Calu3 (cell line): ENCODE measurements at regions not wholly inside any gene's neighbourhood (a gene's known extent, or its start where the extent isn't known, plus 50 kb on each side); places are given as distances from the start of the nearest gene placed in this dataset.

Experiments
- BruUV-seq: library from RNA; stranded (reverse); fragments of 400-500 nt; replicated peaks from 2 replicates; lab custom pipeline; 2021; lab: Mats Ljungman, UMichigan
- CTCF ChIA-PET: fragments of 300-600 bp; sonication (Branson Sonifier 250); formaldehyde crosslinking; loops from one replicate; lab custom pipeline; 2022; ENCODE audit warnings: antibody characterized with exemption; lab: Charles Lee
- DNase-seq: peaks from one replicate; pipeline ENCODE4 v3.0.0; 2022
- H3K27ac Mint-ChIP-seq: one replicate; pipeline ENCODE4 v1.8.0; 2022; ENCODE audit warnings: mixed read lengths; ENCODE audit not compliant: unreplicated experiment
- H3K27me3 Mint-ChIP-seq: one replicate; pipeline ENCODE4 v1.8.0; 2022; ENCODE audit warnings: mixed read lengths; ENCODE audit not compliant: unreplicated experiment
- H3K36me3 Mint-ChIP-seq: one replicate; pipeline ENCODE4 v1.8.0; 2022; ENCODE audit warnings: mild to moderate bottlenecking, moderate library complexity, mixed read lengths; ENCODE audit not compliant: insufficient read depth, unreplicated experiment
- H3K4me1 Mint-ChIP-seq: one replicate; pipeline ENCODE4 v1.8.0; 2022; ENCODE audit warnings: mild to moderate bottlenecking, low read depth, mixed read lengths; ENCODE audit not compliant: unreplicated experiment
- H3K4me3 Mint-ChIP-seq: one replicate; pipeline ENCODE4 v1.8.0; 2022; ENCODE audit warnings: mild to moderate bottlenecking, low read depth, moderate library complexity, mixed read lengths; ENCODE audit not compliant: unreplicated experiment
- H3K9me3 Mint-ChIP-seq: one replicate; pipeline ENCODE4 v1.8.0; 2022; ENCODE audit warnings: low read depth, mixed read lengths; ENCODE audit not compliant: unreplicated experiment
- CTCF ChIP-seq: fragments of 200-600 bp; IDR thresholded peaks from one replicate; pipeline ENCODE4 v1.8.0; 2022; ENCODE audit warnings: antibody characterized with exemption; ENCODE audit not compliant: unreplicated experiment
- intact Hi-C: fragments of 100-400 bp; cut with micrococcal nuclease; formaldehyde crosslinking; loops from one replicate; pipeline ENCODE4 v1.10.0; 2022; ENCODE audit not compliant: unreplicated experiment

- Mint-ChIP-seq H3K4me1 (peaks cover 31% of the 10 kb centered on the region), H3K27me3 (no peaks in the 10 kb centered on the region), H3K36me3 (no peaks in the 10 kb centered on the region), H3K27ac (no peak overlapping the region), H3K9me3 (no peaks in the 10 kb centered on the region), H3K4me3 (no peak overlapping the region)
- no peak for DNase-seq
- no TSS peak for BruUV-seq
- TF ChIP-seq CTCF: no peak
- CTCF ChIA-PET: no interaction called here
- intact Hi-C loops: loop anchor here (10.0 kb wide), 2 partner anchors 87 to 147 kb away; no protein-coding TSS in a partner anchor
Observed at GRCh38 chr3:79847928-79848327, 80.1 kb upstream of the ROBO1 start.

- no peak overlapping the region for H3K27ac Mint-ChIP-seq
- intact Hi-C loops: loop anchor here (10.0 kb wide), 2 partner anchors 88 to 148 kb away; no protein-coding TSS in a partner anchor
Observed at GRCh38 chr3:79846148-79846933, 78.5 kb upstream of the ROBO1 start.

GRCh38 chr3:79845546-79845945 is 77.7 kb upstream of the ROBO1 start:
- no peaks in the 10 kb centered on the region for H3K36me3 Mint-ChIP-seq
- H3K4me1 Mint-ChIP-seq: peaks cover 26% of the 10 kb centered on the region
- no TSS peak for BruUV-seq
- no peak for DNase-seq
- no peak overlapping the region for H3K27ac Mint-ChIP-seq
- H3K9me3 Mint-ChIP-seq: peaks cover 2% of the 10 kb centered on the region
- intact Hi-C loops: loop anchor here (10.0 kb wide), 2 partner anchors 89 to 149 kb away; no protein-coding TSS in a partner anchor
- CTCF ChIA-PET: no interaction called here
- no peak for TF ChIP-seq CTCF
- no peak overlapping the region for H3K4me3 Mint-ChIP-seq
- H3K27me3 Mint-ChIP-seq: no peaks in the 10 kb centered on the region

More at GRCh38 chr3:79846148-79846933, 78.5 kb upstream of the ROBO1 start:
- no peak for DNase-seq
- BruUV-seq: no TSS peak
- Mint-ChIP-seq H3K27me3 (no peaks in the 10 kb centered on the region), H3K4me1 (peaks cover 31% of the 10 kb centered on the region), H3K4me3 (no peak overlapping the region), H3K36me3 (no peaks in the 10 kb centered on the region), H3K9me3 (peaks cover 2% of the 10 kb centered on the region)
- TF ChIP-seq CTCF: no peak
- CTCF ChIA-PET: no interaction called here

GRCh38 chr3:79844176-79844575 is 76.4 kb upstream of the ROBO1 start:
- Mint-ChIP-seq H3K4me3 (no peak overlapping the region), H3K36me3 (no peaks in the 10 kb centered on the region), H3K27ac (no peak overlapping the region), H3K9me3 (peaks cover 6% of the 10 kb centered on the region), H3K27me3 (no peaks in the 10 kb centered on the region), H3K4me1 (peaks cover 21% of the 10 kb centered on the region)
- BruUV-seq: no TSS peak
- no peak for TF ChIP-seq CTCF
- intact Hi-C loops: loop anchor here (10.0 kb wide), 2 partner anchors 91 to 151 kb away; no protein-coding TSS in a partner anchor
- no peak for DNase-seq
- CTCF ChIA-PET: no interaction called here
